Endodermal cell (in vitro differentiated cells): ENCODE measurements at regions not wholly inside any gene's neighbourhood (a gene's known extent, or its start where the extent isn't known, plus 50 kb on each side); places are given as distances from the start of the nearest gene placed in this dataset.
A peak's percentile ranks its signal among the peaks of the same experiment; 100 is the strongest.

Source experiments
- DNase-seq: peaks from one replicate; pipeline ENCODE4 v3.0.0-alpha.2; 2017
- H3K27ac ChIP-seq: 2 replicates; pipeline ENCODE4 v1.5.1; 2013; ENCODE audit warnings: mild to moderate bottlenecking, low read depth, low read length, moderate library complexity
- H3K27me3 ChIP-seq: 2 replicates; pipeline ENCODE4 v1.6.1; 2013; ENCODE audit warnings: mild to moderate bottlenecking, low read length, moderate library complexity; ENCODE audit not compliant: insufficient read depth, control insufficient read depth, poor library complexity, severe bottlenecking
- H3K36me3 ChIP-seq: 2 replicates; pipeline ENCODE4 v1.7.0; 2013; ENCODE audit warnings: mild to moderate bottlenecking, low read length, moderate library complexity; ENCODE audit not compliant: control insufficient read depth, insufficient read depth
- H3K4me1 ChIP-seq: one replicate; pipeline ENCODE4 v1.7.0; 2013; ENCODE audit warnings: low read length; ENCODE audit not compliant: control insufficient read depth, insufficient read depth
- H3K4me3 ChIP-seq: 2 replicates; pipeline ENCODE4 v1.5.1; 2013; ENCODE audit warnings: mild to moderate bottlenecking, low read length, moderate library complexity
- H3K9ac ChIP-seq: 2 replicates; pipeline ENCODE4 v1.6.1; 2013; ENCODE audit warnings: mild to moderate bottlenecking, low read length, moderate library complexity; ENCODE audit not compliant: poor library complexity, severe bottlenecking; ENCODE audit errors: extremely low read depth
- H3K9me3 ChIP-seq: 2 replicates; pipeline ENCODE4 v1.6.1; 2013; ENCODE audit warnings: mild to moderate bottlenecking, low read length, moderate library complexity; ENCODE audit not compliant: control insufficient read depth
- H3K27ac Mint-ChIP-seq: 2 replicates; pipeline ENCODE4 v1.8.0; 2020; ENCODE audit warnings: mixed read lengths
- H3K27me3 Mint-ChIP-seq: 2 replicates; pipeline ENCODE4 v1.8.0; 2021; ENCODE audit warnings: mild to moderate bottlenecking, mixed read lengths; ENCODE audit not compliant: insufficient read depth
- H3K36me3 Mint-ChIP-seq: 2 replicates; pipeline ENCODE4 v1.8.0; 2020; ENCODE audit warnings: low read depth, mixed read lengths
- H3K4me1 Mint-ChIP-seq: 2 replicates; pipeline ENCODE4 v1.8.0; 2020; ENCODE audit warnings: mixed read lengths
- H3K4me3 Mint-ChIP-seq: 2 replicates; pipeline ENCODE4 v1.8.0; 2020; ENCODE audit warnings: mild to moderate bottlenecking, moderate library complexity, mixed read lengths
- H3K9me3 Mint-ChIP-seq: 2 replicates; pipeline ENCODE4 v1.8.0; 2020; ENCODE audit warnings: mild to moderate bottlenecking, mixed read lengths
- CTCF ChIP-seq: fragments of 200-600 bp; sonication (generic); conservative IDR thresholded peaks from 2 replicates; pipeline ENCODE4 v1.5.0; 2021; ENCODE audit warnings: antibody characterized with exemption, mild to moderate bottlenecking
- WGBS, 2 experiments: methylation state at CpG; one replicate each; pipeline versions ENCODE4 v1.1.5 to v1.1.7; 2013; ENCODE audit warnings: missing lambda C conversion rate in 2 of 2, mixed read lengths in 1 of 2; ENCODE audit not compliant: insufficient coverage in 1 of 2, insufficient read length in 1 of 2; 5-methylcytosine and 5-hydroxymethylcytosine counted together

DNA sequence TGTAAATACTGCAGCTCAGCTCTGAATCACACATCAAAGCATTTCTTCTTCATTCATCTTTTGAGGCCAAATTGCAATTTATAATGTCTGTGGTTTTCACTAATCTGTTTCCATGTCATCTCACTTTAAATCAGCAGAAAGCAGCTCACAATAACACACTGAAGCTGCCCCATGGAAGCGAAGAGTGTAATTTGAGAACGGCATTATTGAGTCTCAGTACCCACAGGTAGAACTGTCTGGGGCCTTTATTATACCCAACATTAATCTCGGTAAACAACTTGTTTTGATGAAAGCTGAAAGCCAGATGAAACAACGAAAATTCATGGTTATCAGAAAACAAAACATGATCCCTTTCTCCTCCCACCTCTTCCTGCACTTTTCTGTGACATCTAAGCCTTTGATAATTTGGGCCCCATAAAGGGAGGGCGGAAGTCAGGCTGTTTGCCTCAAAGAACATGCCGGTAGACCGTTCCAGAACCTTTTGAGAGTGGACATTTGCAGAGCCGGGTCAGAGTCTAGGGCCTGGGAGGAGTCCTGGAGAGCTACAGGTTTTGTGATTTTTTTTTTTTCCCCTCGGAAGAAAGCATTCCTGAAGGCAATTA, 68.2 kb upstream of the SESN3 start:
- DNase-seq = no peak
- no peak for TF ChIP-seq CTCF
- no peak overlapping the region for H3K4me3 ChIP-seq
- Mint-ChIP-seq H3K27me3 (peaks cover 1% of the 10 kb centered on the region), H3K9me3 (no peaks in the 10 kb centered on the region), H3K27ac (peak overlapping the region; percentile 44), H3K4me3 (no peak overlapping the region), H3K4me1 (peaks cover 48% of the 10 kb centered on the region), H3K36me3 (no peaks in the 10 kb centered on the region)
- H3K27ac ChIP-seq = no peak overlapping the region
- no peaks in the 10 kb centered on the region for H3K36me3 ChIP-seq
- H3K9me3 ChIP-seq = no peaks in the 10 kb centered on the region
- peaks cover 12% of the 10 kb centered on the region for H3K4me1 ChIP-seq
- H3K27me3 ChIP-seq = no peaks in the 10 kb centered on the region
- no peak overlapping the region for H3K9ac ChIP-seq
- WGBS, 2 experiments = 54 to 74% methylated on average over 4 to 9 of the region's 9 CpGs

DNA sequence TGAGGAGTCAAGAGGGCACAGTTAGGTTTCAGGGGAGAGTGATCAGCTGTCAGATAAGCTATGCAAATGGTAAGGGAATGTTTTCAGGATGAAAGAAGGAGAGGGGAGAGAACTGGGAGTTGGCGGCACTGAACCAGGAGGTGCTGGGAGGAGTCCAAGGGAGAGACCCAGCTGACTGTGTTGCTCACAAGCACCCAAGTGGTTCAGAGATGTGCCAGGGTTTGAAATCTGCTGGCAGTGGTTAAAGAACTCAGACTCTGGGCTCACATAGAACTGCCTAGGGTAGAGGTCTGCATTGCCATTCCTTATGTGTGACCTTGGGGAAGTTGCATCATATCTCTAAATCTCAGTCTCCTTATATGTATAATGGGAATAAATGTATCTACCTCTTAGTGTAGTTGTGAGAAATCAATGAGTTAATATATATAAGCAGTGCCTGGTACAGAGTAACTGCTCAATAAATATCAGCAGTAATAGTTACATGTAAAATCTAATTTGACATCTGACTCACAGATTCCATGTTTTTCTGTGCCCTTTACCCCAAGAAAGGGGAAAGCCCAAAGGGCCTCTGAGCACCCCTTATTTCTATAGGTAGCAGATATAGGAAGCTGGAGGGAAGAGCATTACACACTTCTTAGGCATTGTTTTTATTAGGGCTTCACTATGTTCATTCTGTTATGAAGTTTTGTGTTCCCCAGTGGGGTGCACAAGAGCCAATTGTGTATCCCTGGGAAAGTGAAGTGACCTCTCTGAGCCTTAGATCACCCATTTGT, 66.9 kb upstream of the SESN3 start:
- Mint-ChIP-seq H3K4me3 (no peak overlapping the region), H3K27ac (no peak overlapping the region), H3K4me1 (peaks cover 56% of the 10 kb centered on the region), H3K36me3 (no peaks in the 10 kb centered on the region), H3K9me3 (no peaks in the 10 kb centered on the region), H3K27me3 (peaks cover 1% of the 10 kb centered on the region)
- Histone ChIP-seq H3K4me3 (no peak overlapping the region), H3K9me3 (no peaks in the 10 kb centered on the region), H3K9ac (peak overlapping the region; percentile 6), H3K27ac (no peak overlapping the region), H3K36me3 (no peaks in the 10 kb centered on the region), H3K4me1 (peaks cover 12% of the 10 kb centered on the region), H3K27me3 (no peaks in the 10 kb centered on the region)
- TF ChIP-seq CTCF = no peak
- 71 to 92% methylated on average over 1 of the region's 1 CpG for WGBS, 2 experiments
- no peak for DNase-seq

GRCh38 chr11:95296621-95297025, 65.6 kb upstream of the SESN3 start:
- Histone ChIP-seq H3K9me3 (no peaks in the 10 kb centered on the region), H3K4me1 (peaks cover 14% of the 10 kb centered on the region), H3K36me3 (no peaks in the 10 kb centered on the region), H3K27me3 (no peaks in the 10 kb centered on the region), H3K27ac (no peak overlapping the region), H3K4me3 (no peak overlapping the region), H3K9ac (no peak overlapping the region)
- no peak for DNase-seq
- Mint-ChIP-seq H3K27ac (no peak overlapping the region), H3K4me1 (peaks cover 67% of the 10 kb centered on the region), H3K9me3 (no peaks in the 10 kb centered on the region), H3K4me3 (no peak overlapping the region), H3K36me3 (no peaks in the 10 kb centered on the region), H3K27me3 (peaks cover 1% of the 10 kb centered on the region)
- TF ChIP-seq CTCF = no peak
- WGBS, 2 experiments = 92% methylated on average over 4 to 6 of the region's 6 CpGs
